Retinal pigment epithelial cell (primary cell): ENCODE measurements at regions not wholly inside any gene's neighbourhood (a gene's known extent, or its start where the extent isn't known, plus 50 kb on each side); places are given as distances from the start of the nearest gene placed in this dataset.

Experiments
- DNase-seq: peaks from one replicate; pipeline ENCODE4 v3.0.0-alpha.2; 2010; ENCODE audit warnings: low read depth
- H3K4me3 ChIP-seq: 2 replicates; pipeline ENCODE4 v1.5.1; 2011; ENCODE audit warnings: mild to moderate bottlenecking, low read length, control low read depth, moderate library complexity
- TF ChIP-seq, protein P1 (sequence below): conservative IDR thresholded peaks from 2 replicates; pipeline ENCODE4 v1.5.1; 2011; ENCODE audit warnings: low read depth, low read length, control low read depth, inconsistent platforms

DNA sequence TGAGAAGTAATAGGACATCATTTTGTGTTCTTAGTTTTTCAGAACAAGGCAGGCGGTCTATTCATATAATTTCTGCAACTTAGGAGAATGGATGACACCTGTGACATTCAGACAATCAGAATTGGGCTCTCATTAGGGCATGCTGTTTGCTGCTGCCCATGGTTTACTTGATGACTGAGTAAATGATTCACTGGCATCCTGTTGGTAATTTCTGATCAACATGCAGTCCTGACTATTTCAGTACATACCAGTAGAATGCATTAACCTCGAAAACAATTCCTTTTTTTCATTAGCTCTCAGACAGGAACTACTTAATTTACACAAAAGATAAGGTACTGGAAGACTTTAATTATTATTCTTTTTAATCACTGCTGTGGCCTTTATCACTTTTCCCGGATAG lies 641.6 kb downstream of the NSUN3 start:
- no peak overlapping the region for H3K4me3 ChIP-seq

DNA sequence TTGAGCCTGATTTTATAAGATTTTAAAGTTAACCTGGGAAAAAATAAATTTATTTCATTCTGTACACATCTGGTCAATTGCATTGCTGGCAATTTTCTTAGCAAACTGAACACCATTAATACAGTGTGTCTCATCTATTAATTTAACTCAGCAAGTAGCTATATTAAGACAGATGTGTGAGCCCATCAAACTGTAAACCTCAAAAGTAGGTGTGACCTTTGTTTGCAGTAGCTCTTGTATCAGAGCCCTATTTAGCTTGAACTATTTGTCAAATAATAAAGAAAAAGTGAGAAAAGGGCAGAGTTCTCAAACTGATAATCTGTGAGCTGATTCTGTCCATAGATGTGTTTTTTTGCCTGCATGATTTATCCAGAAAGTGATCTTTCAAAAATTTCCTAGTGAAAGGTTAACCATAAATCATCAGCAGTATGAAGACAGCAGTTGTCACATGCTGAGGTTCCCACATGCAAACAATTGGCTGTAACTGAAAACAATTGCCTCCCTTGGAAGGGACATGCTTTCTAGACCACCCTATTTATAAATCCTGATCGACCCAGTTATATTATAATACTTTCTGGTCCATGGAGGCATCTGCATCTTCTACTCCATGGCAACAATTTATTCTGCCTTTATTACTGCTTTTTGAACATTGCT lies 646.5 kb downstream of the NSUN3 start:
- TF ChIP-seq, protein P1, sequence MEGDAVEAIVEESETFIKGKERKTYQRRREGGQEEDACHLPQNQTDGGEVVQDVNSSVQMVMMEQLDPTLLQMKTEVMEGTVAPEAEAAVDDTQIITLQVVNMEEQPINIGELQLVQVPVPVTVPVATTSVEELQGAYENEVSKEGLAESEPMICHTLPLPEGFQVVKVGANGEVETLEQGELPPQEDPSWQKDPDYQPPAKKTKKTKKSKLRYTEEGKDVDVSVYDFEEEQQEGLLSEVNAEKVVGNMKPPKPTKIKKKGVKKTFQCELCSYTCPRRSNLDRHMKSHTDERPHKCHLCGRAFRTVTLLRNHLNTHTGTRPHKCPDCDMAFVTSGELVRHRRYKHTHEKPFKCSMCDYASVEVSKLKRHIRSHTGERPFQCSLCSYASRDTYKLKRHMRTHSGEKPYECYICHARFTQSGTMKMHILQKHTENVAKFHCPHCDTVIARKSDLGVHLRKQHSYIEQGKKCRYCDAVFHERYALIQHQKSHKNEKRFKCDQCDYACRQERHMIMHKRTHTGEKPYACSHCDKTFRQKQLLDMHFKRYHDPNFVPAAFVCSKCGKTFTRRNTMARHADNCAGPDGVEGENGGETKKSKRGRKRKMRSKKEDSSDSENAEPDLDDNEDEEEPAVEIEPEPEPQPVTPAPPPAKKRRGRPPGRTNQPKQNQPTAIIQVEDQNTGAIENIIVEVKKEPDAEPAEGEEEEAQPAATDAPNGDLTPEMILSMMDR, result no peak
- H3K4me3 ChIP-seq, result no peak overlapping the region
- no peak for DNase-seq

More for the DNA sequence above, 641.6 kb downstream of the NSUN3 start:
- DNase-seq, result no peak
- TF ChIP-seq, protein P1, result no peak

DNA sequence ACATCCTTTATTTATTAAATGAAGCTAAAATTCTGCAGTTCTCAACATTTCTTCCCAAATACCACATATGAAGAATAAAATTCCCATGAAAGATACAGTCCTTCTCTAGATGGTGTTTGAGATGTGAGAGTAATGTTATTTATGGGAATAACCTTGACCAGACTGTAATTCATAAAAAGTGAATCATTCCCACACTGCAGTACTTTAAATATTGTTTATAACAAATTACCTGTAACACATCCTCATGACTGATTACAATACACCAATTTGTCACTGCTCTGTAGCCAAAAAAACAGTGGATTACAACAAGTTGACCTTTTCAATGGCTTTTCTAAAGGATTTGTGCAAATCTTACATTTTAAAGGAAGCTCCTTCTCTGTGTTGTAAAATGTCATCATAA lies 651.3 kb downstream of the NSUN3 start:
- no peak for DNase-seq
- TF ChIP-seq, protein P1, result no peak
- no peak overlapping the region for H3K4me3 ChIP-seq

DNA sequence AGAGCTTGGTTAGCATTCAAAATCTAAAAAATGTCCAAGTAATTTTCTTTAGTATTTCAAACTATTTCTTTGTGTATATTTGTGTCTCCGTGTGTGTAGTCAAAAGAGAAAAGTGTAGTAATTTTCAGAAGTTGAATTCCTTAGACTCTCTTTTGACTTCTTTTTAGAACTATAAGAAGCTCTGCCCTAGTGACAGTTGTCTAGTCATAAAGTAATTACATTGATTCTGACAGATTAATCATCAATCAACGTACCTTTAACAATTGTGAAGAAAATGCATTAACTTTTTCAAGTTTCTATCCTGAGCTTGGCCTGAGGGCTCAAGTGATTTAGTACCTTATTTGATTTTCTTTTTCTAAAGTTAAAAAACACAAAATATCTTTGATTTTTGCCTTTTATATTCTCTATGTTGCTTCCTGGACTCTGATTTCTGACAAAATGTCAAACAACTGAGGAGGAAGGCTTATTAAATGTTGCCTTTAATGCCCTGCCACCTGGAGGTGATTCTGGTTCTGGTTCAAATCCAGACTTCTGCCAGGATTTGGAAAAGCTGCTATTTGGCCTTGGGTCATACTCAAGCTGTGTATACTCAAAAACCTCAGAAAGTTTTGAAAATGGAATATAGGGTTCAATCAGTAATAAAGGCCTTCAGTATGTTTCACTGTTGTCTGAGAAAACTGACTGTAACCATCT lies 653.6 kb downstream of the NSUN3 start:
- DNase-seq, result no peak
- TF ChIP-seq, protein P1, result peak; percentile 45
- H3K4me3 ChIP-seq, result no peak overlapping the region

DNA sequence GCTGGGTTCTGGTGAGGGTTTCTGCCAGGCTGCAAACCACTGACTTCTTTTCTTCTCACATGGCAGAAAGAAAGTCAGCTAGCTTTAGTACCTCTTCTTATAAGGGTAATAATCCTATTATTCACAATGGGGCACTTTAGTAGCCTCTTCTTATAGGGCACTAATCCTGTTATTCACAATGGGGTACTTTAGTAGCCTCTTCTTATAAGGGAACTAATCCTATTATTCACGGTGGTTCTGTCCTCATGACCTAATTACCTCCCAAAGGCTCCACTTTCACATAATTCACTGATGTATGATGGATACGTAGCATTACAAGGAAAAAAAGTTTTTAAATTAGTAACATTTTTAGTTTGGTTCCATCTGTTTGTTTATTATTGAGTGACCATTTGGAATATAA lies 671.3 kb downstream of the NSUN3 start:
- H3K4me3 ChIP-seq, result no peak overlapping the region
- TF ChIP-seq, protein P1, result no peak
- peak; percentile 83 for DNase-seq

DNA sequence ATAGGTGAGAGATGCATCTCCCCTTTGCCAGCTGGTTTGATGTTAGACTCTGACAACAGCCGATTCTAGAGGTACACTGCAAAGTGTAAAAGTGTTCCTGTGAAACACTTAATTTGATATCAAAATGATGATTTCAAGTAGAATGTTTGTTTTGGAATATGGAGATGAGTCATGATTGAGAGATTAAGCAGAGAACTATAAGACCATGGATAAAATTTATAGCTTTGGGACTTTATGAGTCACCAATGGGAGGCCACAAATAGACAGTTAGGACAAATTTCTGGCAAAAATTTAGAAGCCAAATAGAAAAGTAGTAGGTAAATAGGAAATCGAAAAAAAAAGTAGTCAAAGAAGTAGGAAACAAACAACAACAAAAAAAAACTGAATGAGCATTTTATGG lies 672.5 kb downstream of the NSUN3 start:
- no peak for DNase-seq
- no peak overlapping the region for H3K4me3 ChIP-seq
- TF ChIP-seq, protein P1, result no peak

DNA sequence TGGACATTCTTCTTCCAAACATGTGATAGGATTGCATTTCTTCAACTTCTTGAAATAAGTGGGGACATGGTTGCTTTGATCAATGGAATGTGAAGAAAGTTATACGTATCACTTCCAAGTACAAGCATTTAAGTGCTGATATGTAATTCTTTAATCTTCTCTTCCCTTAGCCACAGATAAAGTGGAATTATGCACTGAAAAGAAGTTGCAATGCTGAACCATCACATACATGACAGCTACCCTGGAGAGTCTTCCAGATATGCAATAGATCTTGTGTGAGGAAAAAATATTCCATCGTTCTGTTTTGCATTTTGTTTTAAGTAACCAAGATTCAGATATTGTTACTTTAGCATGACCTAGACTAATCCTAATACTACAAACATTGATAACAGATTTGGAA lies 674.3 kb downstream of the NSUN3 start:
- TF ChIP-seq, protein P1, result no peak
- no peak overlapping the region for H3K4me3 ChIP-seq
- DNase-seq, result no peak
